HG02642 (cell line): ENCODE measurements at regions not wholly inside any gene's neighbourhood (a gene's known extent, or its start where the extent isn't known, plus 50 kb on each side); places are given as distances from the start of the nearest gene placed in this dataset.
"Not testable (repeated sequence)": the region's sequence is repeated elsewhere in the genome, so short reads cannot be mapped to it uniquely, and the experiment has no call there.

ENCODE experiments used
- ATAC-seq: cut with Tn5 transposase; IDR thresholded peaks from one replicate; pipeline ENCODE4 v1.9.1; 2021; ENCODE audit warnings: mild to moderate bottlenecking; ENCODE audit not compliant: unreplicated experiment, poor library complexity

DNA sequence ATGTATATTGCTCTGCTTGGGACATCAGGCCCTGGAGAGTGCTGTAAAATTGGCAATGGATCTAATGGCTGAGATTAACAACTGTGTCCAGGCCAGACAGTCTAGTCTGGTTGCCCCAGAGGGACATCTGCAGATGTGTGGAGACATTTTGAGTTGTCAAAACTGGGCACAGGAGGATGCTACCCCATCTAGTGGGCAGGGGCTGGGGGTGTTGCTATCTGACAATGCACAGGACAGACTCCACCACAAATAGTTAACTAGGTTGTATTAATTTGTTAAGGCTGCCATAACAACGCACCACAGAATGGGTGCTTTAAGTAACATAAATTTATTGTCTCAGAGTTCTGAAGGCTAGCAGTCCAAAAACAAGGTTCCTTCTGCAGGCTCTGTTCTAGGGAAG lies 302.5 kb upstream of the AMIGO2 start:
- ATAC-seq, result no peak

DNA sequence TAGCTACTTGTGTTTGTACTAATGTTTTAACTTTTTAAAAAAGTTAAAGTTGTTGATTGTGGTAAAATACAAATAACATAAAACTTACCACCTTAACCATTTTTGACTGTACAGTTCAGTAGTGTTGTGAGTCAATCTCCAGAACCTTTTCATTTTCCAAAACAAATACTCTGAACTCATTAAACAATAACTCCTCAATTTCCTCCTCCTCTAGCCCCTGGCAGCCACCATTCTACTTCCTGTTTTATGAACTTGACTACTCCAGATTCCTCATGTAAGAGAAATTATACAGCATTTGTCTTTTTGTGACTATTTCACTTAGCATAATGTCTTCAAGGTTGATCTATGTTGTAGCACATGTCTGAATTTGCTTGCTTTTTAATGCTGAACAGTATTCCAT lies 299.1 kb upstream of the AMIGO2 start:
- no peak for ATAC-seq

GRCh38 chr12:47378222-47378582 lies 298.4 kb upstream of the AMIGO2 start:
- no peak for ATAC-seq

- ATAC-seq, result no peak
Observed at GRCh38 chr12:47377414-47378221, 297.9 kb upstream of the AMIGO2 start.

DNA sequence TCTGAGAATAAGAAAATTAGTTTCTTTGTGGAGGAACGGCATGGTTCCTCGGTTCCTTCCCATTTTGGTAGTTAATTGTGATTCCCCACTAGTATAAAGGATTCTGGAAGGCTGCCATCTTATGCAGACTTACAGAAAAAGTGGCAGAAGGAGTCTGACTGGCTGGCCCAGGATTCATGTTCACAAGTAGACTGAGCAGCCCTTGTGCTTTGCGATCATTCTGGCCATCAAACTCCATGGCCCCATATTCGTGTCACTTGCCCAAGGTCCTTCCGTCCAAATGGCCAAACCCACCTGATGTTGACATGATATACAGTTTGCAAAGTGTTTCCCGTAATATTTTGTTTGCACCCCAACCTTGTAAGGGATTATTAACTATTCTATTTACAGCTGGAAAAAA lies 297.2 kb upstream of the AMIGO2 start:
- no peak for ATAC-seq

DNA sequence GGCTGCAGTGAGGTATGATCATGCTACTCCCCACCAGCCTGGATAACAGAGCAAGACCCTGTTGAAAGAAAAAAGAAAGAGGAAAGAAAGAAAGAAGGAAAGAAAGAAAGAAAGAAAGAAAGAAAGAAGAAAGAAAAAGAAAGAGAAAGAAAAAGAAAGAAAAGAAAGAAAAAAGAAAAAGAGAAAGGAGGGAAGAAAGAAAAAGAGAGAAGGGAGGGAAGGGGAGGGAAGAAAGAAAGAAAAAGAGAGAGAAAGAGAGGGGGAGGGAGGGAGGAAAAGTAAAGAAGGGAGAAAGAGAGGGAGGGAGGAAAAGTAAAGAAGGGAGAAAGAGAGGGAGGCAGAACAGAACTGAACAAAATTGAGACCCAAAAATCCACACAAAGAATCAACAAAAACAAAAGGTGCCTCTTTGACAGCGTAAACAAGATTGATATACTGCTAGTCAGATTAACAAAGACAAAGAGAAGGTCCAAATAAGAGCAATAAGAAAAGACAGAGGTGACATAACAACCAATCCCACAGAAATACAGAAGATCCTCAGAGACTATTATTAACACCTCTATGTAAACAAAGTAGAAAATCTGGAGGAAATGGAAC lies 293.9 kb upstream of the AMIGO2 start:
- no peak for ATAC-seq

DNA sequence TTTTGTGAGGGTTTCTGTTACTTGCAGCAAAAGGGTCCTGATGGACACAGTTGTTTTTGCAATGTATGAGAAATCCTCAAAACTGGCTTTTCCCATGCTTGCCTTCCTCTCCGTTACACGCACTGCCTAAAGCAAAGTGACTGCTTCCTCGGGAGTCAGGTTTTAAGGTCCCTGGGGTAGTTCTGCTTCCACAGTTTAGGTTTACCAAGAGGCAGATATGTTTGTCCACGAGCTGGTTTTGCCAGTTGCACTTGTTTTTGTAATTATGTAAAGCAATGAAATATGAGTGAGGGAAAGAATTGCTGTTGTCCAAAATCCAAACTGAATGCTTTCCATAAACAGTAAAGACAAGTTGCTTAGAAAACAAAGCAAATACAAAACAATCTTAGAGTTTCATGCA lies 290.7 kb upstream of the AMIGO2 start:
- no peak for ATAC-seq

GRCh38 chr12:47369085-47369484 lies 289.3 kb upstream of the AMIGO2 start:
- ATAC-seq, result no peak

DNA sequence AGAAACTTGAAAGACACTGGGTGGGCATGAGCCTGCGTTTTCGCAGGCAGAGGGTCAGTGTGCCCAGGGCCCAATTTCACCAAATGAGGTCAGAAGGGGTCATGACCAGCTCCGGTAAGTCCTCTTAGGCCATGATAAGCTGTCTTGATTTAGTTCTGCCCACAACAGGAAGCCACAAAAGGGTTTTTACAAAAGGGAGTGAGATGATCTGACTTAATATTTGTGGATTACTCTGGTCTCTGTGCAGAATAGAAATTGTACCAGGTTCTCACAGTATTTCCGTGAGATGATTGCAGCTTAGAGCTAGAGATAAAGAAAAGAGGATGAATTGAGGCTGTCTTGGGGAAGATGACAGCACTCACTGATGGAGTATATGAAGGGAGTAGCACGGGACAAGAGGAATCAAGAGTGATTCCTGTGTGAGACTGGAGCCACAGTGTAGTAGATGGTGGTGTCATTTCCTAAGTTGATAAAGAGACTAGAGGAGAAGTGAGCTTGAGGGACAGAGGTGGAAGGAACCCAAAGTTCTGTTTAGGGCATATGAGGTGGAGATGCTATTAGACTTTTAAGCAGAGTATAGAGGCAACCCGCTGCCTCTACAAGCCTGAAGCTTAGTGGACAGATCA lies 288.3 kb upstream of the AMIGO2 start:
- no peak for ATAC-seq

GRCh38 chr12:47366579-47366978 lies 286.8 kb upstream of the AMIGO2 start:
- no peak for ATAC-seq

DNA sequence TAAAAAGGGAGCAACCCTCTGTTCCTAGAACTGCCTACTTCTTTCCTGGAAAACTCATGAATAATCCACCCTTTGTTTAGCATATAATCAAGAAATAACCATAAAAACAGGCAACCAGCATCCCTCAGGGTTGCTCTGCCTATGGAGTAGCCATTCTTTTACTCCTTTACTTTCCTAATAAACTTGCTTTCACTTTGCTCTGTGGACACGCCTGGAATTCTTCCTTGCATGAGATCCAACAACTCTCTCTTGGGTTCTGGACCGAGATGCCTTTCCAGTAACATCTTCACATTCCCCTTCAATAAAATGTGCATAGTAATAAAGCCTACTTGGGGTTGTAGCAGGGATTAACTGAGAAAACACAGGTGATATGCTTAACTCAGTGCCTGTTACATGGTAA lies 286.4 kb upstream of the AMIGO2 start:
- ATAC-seq, result no peak

DNA sequence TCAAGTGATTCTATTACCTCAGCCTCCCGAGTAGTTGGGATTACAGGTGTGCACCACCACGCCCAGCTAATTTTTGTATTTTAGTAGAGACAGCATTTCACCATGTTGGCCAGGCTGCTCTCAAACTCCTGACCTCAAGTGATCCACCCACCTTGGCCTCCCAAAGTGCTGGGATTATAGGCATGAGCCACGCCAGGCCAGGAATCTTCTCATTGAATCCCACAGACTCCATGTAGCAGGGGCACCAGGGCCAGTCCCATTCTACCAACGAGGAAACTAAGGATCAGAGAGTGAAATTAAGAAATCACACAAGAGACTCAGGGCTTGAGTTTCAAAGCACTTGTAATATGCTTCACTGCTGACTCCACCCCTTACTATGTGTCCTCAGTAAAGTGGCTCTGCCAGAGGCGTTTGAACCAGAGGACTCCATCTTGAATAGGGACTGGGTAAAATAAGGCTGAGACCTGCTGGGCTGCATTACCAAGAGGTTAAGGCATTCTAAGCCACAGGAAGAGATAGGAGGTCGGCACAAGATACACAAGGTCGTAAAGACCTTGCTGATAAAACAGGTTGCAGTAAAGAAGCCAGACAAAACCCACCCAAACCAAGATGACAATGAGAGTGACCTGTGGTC lies 285.8 kb upstream of the AMIGO2 start:
- not testable (repeated sequence) for ATAC-seq

DNA sequence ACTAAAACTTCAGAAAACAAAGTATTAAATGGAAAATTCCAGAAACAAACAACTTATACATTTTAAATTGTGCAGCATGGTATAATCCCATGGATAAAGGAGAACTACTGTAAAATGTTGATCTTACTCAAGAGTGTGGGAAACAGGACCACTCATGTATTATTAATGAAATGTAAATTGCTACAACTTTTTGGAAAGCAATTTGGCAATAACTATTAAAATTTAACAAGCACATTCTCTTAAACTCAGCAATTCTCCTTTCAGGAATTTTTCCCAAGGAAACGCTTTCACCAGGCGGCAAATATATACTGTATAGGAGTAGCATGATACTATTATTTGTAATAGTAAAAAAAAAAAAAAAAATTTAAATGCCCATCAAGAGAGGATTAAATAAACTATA lies 284.5 kb upstream of the AMIGO2 start:
- no peak for ATAC-seq

- ATAC-seq, result no peak
Observed at GRCh38 chr12:47362126-47362705, 282.5 kb upstream of the AMIGO2 start.

GRCh38 chr12:47361389-47362021 lies 281.7 kb upstream of the AMIGO2 start:
- ATAC-seq, result peak; percentile 84

GRCh38 chr12:47360771-47361388 lies 281.1 kb upstream of the AMIGO2 start:
- peak; percentile 37 for ATAC-seq

- ATAC-seq, result no peak
Observed at GRCh38 chr12:47360093-47360480, 280.3 kb upstream of the AMIGO2 start.

DNA sequence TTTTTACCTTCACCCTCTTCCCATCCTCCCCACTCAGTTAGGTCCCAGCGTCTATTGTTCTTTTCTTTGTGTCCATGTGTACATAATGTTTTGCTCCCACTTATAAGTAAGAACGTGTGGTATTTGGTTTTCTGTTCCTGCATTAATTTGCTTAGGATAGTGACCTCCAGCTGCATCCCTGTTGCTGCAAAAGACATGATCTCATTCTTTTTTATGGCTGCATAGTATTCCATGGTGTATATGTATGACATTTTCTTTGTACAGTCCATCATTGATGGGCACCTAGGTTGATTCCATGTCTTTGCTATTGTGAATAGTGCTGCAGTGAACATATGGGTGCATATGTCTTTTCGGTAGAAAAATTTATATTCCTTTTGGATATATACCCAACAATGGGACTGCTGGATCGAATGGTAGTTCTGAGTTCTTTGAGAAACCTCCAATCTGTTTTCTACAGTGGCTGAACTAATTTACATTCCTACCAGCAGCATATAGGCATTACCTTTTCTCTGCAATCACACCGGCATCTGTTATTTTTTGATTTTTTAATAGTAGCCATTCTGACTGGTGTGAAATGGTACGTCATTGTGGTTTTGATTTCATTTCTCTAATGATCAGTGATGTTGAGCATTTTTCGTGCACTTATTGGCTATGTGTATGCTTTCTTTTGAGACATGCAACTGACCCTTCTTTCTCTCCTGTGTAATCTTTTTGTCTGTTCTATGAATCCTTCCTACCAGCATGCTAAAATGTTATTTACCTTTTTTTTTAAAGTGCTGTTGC lies 279.7 kb upstream of the AMIGO2 start:
- no peak for ATAC-seq

- not testable (repeated sequence) for ATAC-seq
Observed at GRCh38 chr12:47357006-47357405, 277.2 kb upstream of the AMIGO2 start.
